ENCODE measurements at regions not wholly inside any gene's neighbourhood (a gene's known extent, or its start where the extent isn't known, plus 50 kb on each side); places are given as distances from the start of the nearest gene placed in this dataset.
"Not testable (repeated sequence)": the region's sequence is repeated elsewhere in the genome, so short reads cannot be mapped to it uniquely, and the experiment has no call there.

DNA sequence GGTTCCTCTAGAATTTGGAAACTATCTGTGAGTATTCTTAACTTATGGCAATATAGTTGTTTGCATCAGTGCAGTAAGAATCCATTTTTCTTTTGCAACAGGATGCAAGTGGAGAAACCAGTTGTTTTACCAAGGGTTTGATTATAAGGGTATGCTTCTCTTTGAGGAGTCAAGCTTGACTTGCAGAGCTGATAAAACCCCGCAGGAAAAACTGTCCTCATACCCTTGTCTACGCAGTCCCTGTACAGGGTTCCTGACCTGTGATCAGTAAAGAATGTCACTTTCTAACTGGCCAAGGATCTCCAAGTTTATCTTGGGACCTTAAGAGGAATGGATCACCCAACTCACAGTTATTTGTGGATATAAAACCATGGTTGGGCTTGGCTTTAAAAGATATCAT lies 161.1 kb upstream of the OLIG3 start:
- no peak for DNase-seq (ENCODE audit: low read depth in 2 of 2)

DNA sequence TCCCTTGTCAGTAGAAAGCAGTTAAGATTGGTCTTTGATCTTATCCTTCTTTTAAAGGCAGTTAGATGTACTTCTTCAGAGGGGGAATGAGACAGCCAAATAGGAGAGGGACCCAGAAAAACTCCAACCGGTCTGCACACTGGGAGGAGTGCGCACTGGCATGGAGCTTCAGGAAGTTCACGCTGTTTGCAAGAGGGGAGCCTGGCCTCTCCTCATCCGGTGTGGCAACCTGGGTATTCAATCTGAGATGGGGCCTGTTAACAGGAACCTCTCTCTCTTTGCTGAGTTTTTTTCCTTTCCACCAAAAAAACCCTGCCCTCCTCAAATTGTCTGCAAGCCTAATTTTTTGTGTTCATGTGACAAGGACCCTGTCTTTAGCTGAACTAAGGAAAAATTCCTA lies 162.5 kb upstream of the OLIG3 start:
- no peak for DNase-seq (ENCODE audit: low read depth in 2 of 2)

DNA sequence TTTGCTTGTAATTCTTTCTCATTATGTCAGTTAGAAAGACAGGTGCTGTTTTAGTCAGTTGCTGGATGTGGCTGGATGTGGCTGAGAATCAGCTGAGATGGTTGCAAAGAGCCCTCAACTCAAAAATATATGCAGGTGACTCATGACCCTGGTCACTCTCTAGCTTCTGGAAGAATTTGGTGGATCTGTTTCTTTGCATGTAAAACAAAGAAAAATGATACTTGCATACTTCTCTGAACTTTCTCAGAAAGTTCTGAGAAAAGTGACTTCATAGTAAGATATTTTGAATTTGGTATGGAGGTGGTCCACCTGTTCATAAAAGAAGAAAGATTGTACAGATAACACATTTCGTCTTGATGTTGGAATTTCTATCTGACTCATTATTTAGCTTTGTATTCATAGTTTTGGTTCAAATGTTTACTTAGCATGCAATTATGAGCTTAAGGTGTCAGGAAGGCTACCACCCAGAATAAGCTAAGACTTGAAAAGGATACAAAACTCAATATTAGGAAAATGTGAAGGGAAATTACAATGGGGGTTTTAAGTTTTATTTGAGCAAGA lies 163.2 kb upstream of the OLIG3 start:
- DNase-seq (ENCODE audit: low read depth in 2 of 2): no peak

DNA sequence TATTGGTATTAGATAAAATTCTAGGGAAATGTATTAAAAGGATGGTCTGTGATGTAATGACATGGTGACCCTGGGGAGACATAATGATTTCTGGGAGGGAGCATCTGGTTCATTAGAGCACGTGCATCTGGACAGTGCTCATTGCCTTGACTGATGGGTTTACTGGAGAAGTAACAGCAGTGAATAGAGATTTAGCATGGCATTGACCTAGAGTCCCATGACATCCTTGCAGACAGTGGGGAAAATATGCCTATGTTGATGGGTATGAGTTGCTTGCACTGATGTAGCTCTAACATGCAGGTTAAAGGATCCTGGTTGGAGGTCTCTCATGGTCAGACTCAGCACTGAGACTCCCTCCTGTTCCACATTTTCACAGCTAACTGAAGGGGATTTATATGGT lies 164.1 kb upstream of the OLIG3 start:
- no peak for DNase-seq (ENCODE audit: low read depth in 2 of 2)

DNA sequence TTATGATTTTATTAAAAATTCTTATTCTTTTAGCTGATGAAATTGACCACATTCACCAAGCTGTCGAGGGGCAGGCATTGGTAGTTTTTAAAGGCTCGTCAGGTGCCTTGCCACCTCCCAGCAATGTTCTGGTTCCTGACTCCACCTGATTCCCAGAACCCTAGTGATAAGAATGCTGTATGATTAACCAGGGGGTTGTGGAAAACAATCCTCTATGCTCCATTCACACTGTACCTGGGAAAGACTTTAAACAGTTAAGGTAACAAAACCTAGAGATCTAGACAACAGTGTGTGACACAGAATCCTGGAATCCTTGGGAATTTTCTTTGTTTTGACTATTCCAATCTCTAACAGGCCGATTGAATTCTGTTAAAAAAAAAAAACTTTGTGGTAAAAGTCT lies 165.7 kb upstream of the OLIG3 start:
- no peak for DNase-seq (ENCODE audit: low read depth in 2 of 2)

DNA sequence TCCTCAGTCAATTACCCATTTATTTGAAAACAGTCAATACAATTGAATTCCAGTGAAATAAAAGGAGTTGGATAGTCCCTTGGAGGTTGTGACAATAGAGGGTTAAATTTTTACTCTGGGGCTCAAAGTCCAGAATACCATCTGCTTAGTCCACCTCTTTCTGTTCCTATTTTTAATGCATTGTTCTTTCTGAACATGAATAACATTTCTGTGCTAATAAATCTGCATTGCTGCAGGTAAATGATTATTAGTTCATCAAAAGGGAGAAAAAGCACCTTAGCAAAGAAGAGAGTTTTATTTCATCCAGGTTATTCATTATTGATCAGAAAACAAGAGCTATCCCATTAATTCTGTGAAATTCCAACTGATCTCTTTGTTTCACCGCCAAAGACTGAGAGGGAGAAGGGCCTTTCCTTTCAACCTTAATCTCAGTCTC lies 166.1 kb upstream of the OLIG3 start:
- DNase-seq (ENCODE audit: low read depth in 2 of 2): no peak

DNA sequence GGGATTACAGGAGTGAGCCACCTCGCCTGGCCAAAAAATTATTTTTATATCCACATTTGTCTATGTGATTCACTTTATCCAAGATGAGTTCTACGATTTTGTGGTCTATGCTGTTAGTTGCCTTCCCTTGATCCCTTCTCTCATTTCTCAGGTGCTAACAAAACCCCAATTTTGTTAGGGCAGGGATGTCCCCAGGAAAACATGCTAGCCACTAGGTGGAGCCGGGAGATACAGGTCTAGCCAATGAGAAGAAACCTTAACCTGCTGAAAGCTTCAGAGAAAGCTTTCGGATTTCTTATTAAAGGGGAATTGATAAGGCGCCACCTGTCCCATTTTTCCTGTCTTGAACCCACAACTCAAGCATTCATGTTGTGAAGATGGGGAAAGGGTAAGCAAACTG lies 167.4 kb upstream of the OLIG3 start:
- DNase-seq (ENCODE audit: low read depth in 2 of 2): peak in 1 of 2 donors; percentile 39

DNA sequence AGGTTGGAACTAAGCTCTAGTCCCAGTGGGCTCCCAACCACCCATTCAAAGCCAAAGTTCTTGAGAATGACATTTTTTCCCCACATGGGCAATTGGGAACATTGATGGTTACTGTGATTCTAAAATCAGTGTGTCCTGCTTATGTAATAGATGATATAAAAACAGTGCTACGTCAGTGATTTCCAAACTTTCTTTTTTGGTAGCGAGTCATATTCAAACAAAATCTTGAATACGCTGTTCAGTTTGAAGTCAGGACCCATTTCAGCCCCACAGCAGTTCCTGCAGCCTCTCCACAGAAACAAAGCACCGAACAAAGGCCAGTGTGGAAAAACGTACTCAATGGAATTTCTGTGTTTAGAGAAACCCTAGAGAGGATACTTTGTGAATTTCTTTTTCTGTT lies 170.0 kb upstream of the OLIG3 start:
- no peak for DNase-seq (ENCODE audit: low read depth in 2 of 2)

DNA sequence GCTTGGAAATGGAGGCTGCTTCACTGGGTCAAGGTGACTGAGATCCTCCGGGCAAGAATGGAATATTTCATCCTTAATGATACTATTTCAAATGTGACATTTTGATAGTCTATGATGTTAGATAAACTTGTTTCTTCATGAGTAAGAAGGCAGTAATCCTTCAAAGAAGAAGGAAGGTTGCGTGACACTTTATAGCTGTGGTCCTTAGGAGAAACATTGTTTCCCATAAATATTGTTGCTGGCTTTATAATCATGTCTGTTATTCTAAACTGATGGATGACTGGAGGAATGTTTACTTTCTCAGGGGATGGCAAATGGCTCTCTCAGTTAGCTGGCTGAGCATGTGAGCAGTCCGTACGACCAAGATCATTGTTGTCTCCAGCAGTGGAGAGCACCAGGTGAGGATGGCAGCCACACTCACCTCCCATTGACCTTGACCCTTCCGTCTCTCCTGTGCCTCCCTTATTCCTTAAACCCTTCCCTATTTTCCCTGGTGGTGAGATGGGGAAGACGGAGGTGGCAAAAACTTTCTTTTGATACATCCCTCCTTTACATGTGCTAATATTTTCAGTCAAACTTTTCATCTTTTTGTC lies 171.2 kb upstream of the OLIG3 start:
- no peak for DNase-seq (ENCODE audit: low read depth in 2 of 2)

DNA sequence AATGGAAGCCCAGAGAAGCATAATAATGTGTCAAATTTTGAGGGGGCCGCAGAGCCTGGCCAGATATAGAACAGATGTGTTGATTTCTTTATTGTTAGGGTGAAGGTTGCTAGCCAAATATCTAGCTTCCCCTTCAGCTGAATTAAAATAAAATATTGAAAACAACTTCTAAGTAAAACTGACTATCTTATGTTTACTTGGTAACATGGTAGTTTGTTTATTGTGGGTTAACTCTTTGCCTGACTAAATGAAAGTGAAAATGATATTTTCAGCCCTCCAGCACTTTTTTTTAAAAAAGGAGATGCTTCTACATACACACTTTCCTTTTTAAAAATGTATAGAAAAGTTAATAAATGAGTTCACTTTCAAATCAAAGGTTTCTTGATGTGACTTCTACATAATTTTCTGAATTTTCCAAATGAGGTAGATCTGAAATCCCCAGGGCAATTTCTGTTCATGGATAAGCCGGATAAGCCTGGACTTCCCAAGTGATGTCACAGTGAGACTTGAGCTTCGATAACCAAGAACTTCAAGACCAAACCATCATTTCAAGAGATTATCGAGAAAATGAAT lies 172.1 kb upstream of the OLIG3 start:
- no peak for DNase-seq (ENCODE audit: low read depth in 2 of 2)

DNA sequence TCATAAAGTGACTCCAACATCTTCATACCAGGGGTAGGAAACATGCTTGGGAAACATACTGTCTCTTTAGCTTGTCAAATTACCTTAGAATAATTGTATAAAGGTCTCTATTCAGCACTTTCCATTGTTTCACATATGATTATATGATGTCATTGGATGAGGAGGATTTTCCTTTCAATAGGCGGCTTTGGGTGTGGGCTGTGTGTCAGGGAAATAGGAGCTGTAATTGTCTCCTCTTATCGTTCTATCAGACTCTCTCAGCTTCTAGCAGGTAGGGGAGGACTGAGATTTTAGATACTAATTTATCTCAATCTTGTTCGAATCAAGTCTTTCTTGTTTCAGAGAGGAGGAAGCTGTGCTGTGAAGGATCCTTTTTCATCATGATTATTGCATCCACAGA lies 179.4 kb upstream of the OLIG3 start:
- no peak for DNase-seq (ENCODE audit: low read depth in 2 of 2)

DNA sequence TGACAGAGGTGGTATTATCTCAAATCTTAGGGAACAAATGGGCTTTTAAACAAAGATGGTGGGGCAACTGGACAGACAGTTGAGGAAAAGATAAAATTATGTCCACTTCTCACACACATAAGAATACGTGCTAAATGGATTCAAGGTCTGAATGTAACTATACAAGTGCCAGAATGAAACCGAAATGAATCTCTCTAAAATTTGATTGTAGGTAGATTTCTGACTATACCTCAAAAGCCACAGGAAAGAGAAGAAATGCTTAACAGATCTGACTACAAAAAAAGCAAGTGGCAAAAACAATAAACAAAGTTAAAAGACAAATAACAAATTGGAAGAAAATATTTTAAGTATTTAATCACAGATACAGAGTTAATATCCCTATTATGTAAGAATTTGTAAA lies 182.7 kb upstream of the OLIG3 start:
- DNase-seq (ENCODE audit: low read depth in 2 of 2): no peak

DNA sequence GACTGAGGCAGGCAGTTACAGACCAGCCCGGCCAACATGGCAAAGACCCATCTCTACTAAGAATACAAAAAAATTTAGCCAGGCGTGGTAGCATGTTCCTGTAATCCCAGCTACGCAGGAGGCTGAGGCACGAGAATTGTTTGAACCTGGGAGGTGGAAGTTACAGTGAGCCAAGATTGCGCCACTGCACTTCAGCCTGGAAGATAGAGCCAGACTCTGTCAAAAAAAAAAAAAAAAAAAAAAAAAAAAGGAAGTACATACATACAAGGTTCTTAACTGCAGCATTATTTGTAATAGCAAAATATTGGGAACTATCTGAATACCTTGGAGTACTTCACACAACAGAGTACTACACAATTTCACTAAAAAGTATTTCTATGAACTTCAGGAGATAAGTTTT lies 183.5 kb upstream of the OLIG3 start:
- no peak for DNase-seq (ENCODE audit: low read depth in 2 of 2)

DNA sequence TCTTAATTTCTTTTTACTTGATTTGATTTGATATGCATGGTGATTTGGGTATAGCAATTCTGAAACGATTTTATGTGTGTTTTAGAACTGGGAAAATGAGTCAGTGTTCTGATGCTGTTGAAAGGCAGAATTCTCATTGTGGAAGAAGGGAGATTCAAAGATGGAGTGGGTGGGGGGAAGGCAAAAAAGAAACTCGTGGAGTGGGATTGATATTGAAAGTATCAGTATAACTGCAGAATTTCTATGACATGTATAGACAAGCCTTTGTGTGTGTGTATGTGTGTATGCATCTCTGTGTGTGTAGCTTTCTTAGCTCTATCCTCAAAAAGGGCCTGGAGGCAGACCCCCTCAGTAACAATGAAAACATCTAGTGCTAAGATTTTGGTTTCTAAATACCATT lies 184.3 kb upstream of the OLIG3 start:
- no peak for DNase-seq (ENCODE audit: low read depth in 2 of 2)

DNA sequence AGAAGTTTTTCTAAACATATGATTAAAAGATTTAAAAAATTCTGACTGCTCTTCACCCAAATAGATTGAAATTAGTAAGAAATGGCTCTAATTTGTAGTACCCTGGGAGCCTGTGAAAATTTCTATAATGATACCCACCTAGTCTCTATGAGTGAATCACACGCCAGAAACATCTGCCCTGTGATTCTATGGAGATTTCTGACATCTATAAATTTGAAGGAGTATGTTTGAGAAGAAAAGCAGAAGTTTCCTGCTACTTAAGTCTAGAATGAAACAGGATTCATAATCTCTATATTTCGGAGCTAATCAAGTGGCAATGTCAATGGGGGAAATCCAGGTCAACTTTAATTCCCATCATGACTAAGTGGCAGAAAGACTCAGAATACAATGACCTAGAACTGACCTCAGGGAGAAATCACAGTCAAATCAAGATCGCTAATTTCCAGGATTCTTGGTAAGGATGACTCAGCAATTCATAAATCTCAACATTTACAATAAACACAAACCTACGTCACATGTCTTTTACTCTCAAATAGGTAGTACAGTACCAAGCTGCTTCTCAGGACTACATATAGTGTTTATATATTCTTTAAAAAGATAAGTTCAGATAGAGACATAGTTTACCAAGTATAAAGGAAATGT lies 186.2 kb upstream of the TNFAIP3 start:
- no peak for DNase-seq (ENCODE audit: low read depth in 2 of 2)

DNA sequence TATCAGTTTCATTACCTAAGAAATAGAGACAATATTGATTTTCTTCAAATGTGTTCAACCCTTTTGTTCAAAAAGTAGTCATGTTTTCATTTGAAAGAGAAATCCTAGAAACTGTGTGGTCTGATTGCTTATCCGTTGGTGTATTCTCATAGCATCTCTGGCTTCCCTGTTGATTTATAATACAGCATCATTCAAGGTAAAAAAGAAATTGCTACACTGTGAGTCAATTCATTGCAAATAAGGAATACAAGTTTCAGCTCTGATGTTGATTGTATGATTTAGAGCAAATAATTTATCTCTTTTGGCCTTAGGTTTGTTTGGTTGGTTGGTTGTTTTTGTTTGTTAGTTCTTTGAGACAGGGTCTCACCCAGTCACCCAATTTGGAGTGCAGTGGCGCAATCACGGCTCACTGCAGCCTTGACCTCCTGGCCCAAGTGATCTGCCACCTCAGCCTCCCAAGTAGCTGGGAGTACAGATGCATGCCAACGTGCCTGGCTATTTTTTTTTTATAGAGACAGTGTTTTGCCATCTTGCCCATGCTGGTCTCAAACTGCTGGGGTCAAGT lies 185.5 kb upstream of the TNFAIP3 start:
- no peak for DNase-seq (ENCODE audit: low read depth in 2 of 2)

DNA sequence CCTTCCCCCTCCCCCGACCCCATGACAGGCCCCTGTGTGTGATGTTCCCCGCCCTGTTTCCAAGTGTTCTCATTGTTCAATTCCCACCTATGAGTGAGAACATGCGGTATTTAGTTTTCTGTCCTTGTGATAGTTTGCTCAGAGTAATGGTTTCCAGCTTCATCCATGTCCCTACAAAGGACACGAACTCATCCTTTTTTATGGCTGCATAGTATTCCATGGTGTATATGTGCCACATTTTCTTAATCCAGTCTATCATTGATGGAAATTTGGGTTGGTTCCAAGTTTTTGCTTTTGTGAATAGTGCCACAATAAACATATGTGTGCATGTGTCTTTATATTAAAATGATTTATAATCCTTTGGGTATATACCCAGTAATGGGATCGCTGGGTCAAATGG lies 184.4 kb upstream of the TNFAIP3 start:
- DNase-seq (ENCODE audit: low read depth in 2 of 2): not testable (repeated sequence)

DNA sequence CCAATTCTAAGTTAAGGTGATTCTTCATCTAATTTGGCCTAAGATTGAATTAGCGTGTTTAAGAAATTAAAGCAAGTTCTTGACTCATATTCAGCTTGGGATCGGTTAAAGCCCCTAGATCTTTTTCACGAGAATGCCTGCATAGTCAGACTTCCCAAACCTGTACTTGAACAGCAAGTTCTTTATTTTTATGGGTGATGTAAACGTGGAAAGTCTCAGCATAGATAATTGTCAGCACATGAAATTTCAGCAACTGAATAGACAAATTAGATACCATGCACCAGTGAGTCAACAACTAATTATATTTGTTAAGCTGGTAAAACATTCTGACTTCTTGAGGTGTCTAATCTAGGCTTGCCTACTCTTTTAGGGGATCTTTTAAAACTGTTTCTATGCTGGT lies 183.1 kb upstream of the TNFAIP3 start:
- DNase-seq (ENCODE audit: low read depth in 2 of 2): no peak

DNA sequence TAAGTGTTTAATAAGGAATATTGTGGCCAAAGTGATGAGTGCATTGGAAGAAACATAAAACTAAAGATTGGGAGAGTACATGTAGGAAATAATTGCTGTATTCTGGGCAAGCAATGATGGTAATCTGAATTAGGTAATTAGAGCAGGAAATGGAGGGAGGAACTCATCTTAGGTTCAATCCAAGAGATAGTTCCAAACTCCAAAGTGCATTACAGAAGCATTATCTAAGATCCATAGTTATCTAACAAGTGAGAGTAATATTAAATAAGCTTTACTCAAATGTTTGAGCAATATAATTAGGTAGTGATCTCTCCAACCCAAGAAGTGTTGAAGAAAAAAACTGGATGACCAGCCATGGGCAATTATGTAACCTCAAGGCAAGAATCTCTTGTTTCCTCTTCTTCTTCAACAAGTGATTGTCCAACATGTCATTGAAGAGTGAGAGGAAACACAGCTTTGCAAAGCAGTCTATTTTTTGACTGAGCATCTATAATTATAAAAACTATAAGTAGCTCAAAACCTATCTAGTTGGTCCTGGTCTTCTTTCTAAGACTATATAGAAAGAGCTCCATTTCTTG lies 181.2 kb upstream of the TNFAIP3 start:
- no peak for DNase-seq (ENCODE audit: low read depth in 2 of 2)

DNA sequence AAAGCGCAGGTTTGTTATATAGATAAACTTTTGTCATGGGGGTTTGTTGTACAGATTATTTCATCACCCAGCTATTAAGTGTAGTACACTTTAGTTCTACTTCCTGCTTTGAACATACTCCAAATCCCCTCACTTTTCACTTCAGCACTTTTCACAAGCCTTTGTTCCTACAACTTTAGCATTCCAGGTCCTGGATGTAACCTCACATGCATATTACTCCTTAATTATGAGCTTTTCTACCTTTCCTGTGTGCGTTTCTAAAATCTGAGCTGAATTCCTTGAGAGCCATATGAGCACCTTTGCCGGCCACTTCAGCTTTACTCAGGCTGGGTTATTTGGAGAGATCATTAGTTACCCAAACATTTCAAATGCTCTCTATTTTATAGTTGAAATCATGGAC lies 179.2 kb upstream of the TNFAIP3 start:
- DNase-seq (ENCODE audit: low read depth in 2 of 2): no peak

DNA sequence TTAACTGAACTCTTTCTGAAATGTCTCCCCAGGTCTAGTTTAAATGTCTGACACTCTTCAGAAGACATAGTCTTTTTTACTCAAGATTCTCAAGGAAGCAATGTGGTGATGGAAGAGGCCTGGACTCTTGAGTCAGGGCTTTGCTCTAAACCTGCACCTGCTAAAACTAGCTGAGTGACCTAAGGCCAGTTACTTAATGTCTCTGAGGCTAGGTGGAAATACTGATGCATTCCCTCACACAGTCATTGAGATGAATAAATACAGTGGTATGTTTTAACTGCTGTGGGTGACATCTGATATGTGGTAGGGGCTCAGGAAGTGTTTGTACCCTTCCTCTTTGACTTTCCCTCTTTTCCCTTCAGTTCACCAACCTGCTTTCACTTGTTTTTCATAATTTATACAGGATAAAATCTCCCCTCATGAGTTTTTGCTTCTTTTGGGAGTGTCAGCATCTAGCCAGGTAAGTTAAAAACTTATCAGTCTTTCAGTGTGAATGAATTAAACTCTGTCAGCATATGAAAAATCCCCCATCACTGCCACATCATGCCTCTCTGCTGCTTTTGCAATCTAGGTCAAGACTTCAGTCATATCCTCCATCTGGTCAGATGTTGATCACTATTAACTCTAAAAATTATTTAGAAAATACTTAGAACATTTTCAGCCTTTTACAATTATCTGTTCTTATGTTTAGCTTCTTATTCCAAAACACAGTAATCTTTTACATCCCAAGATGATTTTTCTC lies 178.7 kb upstream of the TNFAIP3 start:
- no peak for DNase-seq (ENCODE audit: low read depth in 2 of 2)

DNA sequence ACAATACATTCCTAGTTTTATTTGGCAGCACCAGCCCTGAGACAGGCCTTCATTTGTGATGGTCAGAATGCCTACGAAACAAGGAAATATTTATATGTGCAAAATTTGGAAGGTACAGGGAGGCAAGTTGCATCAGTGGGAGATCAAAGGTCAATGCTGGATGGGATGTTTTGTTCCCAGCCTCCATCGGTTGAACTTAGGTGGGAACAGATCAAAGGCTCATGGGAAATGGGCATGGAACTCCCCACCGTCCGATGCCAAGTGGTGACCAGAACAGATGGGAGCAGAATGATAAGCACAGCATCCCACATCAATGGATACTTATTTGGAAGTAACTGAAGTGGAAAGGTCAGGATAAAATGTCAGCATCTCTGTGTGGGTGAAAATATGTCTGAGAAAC lies 177.7 kb upstream of the TNFAIP3 start:
- no peak for DNase-seq (ENCODE audit: low read depth in 2 of 2)

Data from stimulated activated CD8-positive, alpha-beta memory T cell treated with anti-CD3 and anti-CD28 coated beads, Interleukin-15, amount 100 ng/mL, for 4 hours (primary cell).